ENCODE measurements at regions not wholly inside any gene's neighbourhood (a gene's known extent, or its start where the extent isn't known, plus 50 kb on each side); places are given as distances from the start of the nearest gene placed in this dataset.

DNA sequence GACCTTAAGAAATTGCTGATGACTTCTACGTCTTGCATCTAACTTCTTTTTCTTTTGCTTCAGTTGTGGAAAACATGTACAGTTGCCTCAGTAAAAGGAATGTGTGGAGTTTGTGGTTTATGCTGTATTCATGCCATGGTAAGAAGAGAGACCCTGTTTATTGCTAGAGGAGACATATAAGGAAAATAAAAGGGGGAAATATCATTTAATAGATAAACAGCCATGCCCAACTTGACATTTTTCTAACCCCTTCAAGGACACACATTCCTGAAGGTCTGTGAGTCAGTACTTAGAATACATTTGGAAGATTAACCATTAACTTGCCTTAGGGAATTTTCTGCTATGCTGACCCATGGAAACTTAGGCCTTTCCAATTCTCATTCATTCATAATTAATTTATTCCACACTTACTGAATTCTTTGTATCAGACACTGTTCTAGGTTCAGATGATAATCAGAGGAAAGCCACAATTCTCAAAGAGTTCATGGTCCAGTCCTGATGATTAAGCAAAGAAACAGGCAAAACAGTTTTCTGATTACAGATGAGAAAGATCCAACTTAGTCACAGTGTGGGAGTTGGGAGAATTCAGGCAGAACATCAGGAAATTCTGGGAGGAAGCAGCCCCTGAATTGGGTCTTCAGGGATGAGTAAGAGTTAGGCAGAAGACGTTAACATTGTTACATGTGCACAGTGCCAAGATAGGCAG, 329.8 kb upstream of the RASGRP1 start:
- no peak for FAIRE-seq

DNA sequence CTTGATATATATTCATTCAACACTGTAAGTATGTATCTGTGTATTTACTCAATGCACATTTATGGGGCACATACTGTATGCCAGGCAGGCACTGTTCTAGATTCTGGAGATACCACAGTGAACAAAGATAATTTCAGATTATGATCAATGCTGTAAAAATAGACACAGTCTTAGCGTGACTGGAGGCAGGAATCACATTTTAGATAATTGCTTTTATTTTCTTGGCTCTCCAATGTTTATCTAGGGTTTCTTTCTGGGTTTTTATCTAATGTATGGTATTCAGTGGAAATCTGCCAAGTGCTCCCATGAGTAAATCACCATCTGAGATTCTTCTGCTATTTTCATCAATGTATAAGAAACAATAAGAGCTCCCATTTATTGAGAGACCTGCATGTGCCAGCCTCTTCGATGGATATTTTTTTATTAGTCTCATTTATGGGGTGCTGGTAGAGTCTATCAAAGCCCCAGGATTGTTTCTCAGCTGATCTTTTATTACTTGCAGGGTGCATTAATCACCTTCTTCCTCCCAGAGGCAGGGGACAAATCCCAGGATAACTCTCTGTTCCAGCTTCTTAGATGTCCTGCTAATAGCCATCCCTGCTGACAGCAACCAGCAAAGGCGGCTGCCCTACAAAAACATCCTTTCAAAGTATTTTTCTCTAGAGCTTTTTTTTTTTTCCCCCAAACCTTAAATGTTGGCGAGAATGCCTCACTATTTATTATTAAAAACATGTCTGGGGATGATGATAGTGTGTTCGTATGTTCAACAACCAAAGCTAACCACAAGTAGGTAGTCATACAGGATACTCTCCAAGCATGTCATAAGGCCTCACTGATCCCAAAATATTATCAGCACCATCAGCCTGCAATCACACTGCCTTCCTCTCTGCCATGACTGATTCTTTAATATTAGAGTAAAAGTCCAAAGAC, 331.0 kb upstream of the RASGRP1 start:
- FAIRE-seq: no peak

DNA sequence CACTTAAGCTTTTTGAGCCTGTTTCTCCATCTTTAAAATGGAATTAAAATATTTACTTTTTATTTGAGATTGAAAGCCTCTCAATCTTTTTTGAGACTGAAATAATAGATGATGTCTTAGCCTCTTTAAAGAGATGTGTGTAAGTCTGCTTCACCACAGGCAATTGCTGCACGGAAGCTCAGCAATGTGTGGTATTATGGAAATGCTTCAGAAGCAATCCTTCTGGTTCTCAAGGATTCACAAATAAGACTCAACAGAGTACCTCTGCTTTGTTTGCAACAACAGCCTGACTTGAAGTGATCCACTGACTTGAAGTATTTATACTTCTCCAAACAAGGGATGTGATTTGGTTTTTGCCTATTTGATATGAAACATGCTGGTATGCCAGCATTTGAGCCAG, 332.0 kb upstream of the RASGRP1 start:
- FAIRE-seq: no peak

DNA sequence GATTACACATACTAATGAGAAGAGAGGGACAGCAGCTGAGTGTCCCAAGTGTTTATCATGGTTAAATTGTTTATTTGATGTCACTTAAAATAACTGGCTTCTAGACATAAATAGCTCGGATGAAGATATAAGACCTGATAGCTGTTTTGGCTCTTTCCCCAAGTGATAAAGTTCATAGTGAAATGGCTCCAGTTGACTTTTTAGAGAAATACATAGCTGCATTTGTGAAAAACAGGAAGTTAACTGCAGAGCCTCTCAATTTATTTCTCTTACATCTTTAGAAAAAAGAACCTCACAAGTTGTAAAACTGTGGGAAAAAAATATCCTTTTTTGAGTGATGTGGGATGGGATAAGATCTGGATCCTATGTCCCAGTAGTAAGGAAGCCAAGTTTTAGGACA, 332.9 kb upstream of the RASGRP1 start:
- FAIRE-seq: no peak

DNA sequence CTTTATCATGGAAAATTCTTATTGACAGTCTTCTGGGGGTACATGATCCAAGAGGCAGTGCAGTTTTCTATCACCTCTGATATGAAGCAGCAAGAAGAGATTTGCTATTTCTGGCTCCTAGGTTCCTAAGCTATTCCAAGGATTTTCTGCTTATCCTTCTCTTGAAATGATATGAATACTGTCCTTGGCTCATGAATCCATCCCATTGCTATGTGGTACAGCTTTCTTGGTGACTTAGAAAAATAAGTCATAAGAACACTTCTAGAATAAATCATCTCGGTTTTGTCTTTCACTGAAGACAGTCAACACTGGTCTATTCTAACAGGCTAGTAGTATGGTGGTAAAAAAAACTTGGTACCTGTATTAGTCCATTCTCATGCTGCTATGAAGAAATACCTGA, 333.6 kb upstream of the RASGRP1 start:
- no peak for FAIRE-seq

DNA sequence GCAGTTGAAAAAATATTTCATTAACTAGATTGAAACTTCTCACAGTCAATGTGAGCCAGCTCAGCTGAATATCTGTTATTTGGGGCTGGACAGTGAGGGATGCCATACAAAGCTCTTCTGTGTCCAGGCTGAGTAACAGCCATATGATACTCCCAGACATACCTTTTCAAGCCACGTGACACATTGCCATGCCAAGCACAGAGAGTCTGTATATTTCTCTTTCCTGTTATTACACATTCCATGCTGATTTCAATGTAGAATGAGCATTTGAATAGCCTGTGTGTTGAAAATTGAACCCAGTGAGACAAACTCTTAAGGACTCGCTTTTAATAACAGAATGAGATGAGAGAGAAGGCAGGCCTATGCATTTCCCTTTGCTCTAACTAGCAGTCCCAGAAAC, 334.7 kb upstream of the RASGRP1 start:
- no peak for FAIRE-seq

DNA sequence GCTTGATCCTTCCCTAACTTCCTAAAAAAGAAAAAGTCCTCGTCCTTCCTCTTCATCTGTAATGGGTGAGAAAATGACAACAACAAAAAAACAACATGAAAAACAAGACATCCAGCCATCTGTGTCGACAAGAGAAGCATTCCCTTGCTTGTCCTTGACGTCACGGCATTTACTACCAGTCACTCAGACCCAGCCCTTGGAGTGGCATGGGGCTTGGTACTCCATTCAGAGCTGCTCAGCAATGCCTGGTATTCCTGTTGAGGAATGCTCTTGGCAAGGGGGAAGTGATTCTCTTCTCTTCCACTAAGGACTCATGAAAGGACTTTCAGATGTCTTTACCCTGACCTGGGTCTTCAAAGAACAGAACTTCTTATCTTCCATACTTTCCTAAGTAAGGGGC, 339.7 kb upstream of the RASGRP1 start:
- no peak for FAIRE-seq

DNA sequence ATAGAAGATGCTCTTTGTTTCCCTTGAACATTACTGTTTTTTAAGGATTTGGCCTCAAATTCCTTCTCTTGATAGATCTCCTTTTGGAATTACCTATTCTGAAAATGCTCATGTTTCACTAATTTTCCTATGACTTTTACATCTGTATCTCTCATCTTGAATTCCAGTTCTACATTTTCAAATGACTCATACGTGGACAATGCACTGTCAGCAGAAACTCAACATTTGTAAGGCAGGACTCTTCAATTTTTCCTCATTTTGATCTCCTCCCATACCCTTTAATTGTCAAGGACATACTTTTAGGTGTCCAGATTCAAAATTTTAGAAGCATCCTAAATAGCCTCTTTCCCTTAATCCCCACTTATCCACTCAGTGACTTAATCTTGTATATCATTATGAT, 341.0 kb upstream of the RASGRP1 start:
- FAIRE-seq: no peak

DNA sequence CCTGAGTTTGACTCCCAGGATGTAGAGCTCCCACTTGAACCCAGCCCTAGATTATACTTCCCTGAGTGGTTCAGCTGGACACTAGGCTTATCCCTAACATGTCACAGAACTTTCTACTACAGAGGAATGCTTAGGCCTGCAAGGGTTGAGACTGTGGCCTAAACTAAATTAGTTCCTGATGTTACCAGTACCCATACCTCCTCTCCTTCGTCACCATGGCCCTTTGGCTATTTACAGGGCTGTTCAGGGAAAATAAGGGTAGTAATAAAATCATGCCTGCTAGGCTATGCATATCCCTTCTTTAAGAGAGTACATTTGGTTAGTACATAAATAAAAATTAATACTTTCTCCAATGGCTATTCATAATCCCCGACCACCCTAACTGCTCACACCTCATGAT, 356.4 kb upstream of the RASGRP1 start:
- no peak for FAIRE-seq

DNA sequence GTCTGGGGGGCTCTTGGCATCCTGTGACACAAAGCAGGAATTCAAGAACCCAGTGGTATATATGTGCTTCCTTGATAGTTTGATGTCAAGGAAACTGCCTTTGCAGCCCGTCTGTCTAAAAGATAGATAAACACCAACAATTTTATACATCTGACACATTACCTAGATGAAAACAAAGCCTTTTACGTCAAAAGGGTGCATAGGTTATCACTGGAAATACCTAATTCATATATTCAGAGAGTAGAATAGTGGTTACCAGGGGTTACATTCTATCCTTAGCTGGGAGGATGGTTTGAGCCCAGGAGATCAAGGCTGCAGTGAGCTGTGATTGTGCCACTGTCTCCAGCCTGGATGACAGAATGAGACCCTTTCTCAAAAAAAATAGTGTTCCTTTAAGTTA, 356.9 kb upstream of the RASGRP1 start:
- FAIRE-seq: no peak

DNA sequence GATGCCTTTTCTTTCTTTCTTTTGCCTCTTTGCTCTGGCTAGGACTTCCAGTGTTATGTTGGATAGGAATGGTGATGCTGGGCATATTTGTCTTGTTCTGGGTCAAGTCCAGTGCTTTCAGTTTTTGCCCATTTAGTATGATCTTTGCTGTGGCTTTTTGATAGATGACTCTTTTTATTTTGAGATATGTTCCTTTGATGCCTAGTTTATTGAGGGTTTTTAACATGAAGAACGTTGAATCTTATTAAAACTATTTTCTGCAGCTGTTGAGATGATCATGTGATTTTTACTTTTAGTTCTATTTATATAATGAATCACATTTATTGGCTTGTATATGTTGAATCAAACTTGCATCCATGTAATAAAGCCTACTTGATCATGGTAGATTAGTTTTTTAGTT, 363.8 kb upstream of the RASGRP1 start:
- no peak for FAIRE-seq

DNA sequence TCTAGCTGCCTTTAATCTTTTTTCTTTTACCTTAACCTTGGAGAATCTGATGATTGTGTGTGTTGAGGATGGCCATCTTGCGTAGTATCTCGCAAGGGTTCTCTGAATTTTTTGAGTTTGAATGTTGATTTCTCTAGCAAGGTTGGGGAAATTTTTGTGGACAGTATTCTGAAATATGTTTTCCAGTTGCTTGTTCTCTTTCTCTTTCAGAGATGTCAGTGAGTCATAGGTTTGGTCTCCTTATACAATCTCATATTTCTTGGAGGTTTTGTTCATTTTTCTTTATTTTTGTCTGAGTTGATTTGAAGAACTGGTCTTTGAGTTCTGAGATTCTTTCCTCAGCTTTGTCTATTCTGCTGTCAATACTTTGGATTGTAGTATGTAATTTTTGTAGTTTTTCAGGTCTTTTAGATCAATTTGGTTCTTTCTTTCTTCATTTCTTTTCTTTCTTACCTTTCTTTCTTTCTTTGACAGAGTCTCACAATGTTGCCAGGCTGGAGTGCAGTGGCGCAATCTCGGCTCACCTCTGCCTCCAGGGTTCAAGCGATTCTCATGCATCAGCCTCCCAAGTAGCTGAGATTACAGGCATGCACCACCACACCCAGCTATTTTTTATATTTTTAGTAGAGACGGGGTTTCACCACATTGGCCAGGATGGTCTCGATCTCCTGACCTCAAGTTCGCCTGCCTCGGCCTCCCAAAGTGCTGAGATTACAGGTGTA, 366.4 kb upstream of the RASGRP1 start:
- no peak for FAIRE-seq

DNA sequence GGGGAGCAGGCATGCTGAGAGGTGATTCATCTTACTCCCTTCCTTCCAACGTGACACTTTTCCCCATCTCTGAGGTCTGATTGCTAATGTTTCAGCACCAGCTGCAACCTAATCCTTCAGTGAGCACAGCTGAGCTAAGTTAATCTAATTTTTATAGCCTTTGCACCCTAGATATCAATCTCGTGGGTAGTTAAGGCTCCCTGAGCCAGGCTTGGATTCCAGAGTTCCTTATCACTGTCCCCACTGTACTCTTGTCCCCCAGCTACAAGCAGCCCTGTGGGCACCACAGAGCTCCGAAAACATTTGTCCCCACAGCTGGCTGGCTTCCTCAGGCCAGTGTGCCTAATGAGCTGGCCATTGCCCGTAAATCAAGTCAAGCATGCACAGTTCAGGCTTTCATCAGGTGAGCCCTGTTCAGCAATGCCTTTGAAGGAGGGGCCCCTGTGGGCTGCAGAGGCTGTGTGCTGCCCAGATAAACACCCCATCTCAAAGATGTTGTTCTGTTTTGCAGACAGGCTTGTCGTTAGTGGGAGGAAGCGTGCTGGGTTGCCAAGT, 376.9 kb upstream of the RASGRP1 start:
- FAIRE-seq: no peak

DNA sequence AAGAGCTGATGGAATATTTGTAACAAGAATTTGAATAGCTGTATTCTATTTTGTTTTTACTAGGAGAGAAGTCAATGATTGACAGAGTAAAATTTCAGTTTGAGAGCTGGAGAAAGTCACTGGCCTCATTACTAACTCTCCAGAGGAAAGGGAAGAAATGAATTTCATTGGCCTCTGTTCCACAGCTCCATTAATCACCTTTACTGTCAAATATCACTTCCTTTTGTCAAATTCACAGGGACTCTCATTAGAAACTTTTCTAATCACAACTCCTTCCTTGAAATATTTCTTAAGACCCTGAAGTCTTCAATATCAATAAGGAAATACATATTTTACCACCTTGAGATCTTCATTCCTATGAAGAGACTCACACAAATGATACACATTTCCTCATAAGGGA, 379.9 kb upstream of the RASGRP1 start:
- FAIRE-seq: no peak

DNA sequence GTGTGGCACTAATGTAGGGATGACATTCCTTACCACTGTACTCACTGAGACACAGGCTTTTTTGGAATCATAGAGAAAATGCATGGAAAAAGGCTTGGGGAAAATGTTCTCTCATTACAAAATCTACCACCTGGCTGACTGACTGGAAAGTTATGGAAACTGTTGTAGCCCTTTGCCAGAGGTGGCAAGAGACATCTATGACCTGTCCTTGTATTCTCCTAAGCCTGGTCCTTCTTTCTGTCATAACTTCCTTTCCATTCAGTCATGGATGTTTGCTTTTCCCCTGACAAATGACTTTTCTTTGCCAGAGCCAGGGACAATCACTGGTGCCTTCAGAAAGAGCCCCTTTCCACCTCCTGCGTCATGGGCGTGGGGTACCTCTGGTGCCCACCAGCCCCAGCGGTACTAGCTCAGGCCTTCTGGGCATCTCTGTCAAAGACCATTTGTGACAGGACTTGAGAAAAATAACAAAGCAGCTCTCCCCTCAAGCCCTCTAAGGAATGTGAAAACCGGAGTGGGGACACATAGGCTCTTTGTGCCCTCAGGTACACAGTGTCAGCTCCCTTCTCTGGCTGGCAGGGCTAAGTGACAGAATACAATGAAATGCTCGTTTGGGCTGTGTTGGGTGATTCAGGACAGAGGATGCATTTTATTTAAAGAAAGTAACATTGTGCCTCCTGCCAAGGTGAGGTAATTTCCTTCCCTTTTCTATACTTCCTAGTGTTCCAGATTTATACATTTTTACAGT, 381.1 kb upstream of the RASGRP1 start:
- FAIRE-seq: no peak

DNA sequence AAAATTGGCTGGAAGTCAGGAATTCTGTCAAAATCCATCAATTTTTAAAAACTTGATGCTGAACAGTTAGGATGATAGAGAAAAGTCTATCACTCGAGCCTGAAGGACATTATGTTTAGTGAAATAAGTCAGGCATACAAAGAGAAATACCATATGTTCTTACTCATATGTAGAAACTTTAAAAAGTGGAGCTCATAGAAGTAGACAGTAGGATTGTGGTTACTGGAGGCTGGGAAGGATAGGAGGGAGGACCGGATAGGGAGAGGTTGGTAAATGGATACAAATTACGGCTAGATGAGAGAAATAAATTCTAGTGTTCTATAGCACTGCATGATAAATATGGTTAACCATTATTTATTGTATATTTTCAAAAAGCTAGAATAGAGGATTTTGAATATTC, 389.5 kb upstream of the RASGRP1 start:
- no peak for FAIRE-seq

DNA sequence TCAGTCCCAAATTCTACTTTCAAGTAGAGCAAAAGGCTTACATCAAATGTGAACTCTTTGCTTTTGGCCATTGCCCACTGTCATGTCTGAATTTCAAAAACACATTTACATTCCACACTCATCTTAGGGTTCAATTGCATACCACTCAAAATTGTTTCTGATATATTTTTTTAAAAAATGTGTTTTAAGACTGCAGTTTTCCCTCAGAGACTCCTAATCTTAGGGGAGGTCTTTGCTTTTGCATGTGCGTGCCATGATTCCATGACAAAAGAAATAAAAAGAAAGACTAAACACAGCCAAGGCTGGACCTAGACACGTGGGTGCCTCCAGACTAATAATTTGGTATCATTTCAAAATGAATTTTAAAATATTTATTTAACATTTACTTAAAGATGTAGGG, 396.8 kb upstream of the RASGRP1 start:
- no peak for FAIRE-seq

DNA sequence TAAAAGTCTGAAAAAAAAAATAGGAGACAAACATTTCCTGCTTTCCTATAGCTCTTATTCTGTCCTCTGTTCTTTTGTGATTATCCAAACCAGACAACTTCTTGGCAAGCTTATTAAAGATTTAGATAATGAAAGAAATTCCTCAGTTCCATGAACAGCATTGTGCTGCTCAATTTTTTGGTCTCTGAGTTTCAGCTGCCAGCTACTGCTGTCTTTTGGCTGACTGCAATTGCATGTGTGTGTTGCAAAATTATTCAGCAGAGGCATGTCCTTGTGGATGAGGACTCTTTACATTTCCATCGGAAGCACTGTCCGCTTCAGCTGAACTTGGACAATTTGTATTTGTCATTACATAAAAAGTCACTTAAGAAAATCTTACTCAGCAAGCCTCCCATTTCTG, 397.3 kb upstream of the RASGRP1 start:
- FAIRE-seq: no peak

DNA sequence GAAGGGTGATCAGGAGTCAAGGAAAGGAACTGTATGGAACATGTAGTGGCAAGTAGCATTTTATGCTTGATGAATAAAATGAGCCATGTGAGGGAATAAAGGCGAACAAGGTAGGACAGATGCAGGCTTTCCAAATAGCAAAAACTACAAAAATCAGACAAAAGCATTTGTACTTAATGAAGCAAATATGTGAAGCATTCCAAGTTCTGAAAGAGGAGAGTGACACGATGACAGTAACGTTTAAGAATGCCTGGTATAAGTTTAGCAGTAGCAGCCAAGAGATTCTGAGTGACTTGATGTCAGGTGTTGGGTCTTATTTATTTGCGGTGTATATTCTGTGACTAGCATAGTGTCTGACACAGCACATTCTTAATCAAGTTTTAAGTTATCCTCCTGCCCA, 408.2 kb upstream of the RASGRP1 start:
- no peak for FAIRE-seq

DNA sequence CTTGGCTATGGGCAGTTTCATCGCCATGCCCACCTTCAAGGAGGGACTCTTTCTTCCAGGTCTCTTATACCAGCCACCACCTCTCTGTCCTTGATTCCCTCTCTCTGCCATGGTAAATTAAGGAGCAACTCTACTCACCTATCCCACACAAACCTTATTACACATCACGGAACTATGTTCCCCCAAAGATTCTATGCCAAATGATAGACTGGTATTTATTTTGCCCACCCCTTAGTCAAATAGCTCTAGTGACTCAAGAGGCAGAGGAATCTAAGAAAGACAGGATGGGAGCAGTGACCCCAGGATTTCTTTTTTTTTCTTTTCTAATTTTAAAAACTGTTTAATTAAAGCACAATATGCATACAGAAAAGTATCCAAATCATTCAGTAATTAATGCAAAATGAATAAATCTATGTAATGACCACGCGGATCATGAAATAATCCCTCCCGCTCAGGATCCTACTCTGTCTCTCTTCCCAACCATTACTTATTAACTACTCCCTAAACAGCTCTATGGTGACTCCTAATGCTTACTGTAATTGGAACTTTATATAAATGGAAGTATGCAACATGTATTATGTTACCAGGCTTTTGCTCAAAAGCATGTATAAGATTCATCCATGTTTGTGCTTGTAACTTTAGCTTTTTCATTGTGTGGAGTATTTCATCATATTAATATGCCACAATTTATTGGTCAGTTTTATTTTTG, 410.8 kb upstream of the RASGRP1 start:
- FAIRE-seq: no peak

DNA sequence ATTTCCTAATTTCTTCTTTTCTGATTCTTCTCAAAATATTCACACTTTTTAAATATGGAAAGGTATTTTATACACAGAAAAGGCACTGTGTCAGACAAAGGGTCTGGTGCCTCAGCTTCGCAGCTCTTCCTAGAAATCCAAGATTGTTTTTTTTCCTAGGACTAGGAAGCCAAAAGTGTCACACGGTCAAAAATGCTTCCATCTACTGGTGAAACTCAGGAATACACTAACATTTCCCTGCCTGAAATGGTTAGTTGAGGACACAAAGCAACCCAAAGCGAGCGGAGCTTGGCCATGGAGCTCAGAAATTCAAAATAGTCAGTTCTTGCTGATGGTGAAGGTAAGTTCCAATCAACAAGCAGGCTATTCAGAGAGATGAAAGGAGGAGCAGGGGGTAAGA, 426.5 kb upstream of the RASGRP1 start:
- no peak for FAIRE-seq

DNA sequence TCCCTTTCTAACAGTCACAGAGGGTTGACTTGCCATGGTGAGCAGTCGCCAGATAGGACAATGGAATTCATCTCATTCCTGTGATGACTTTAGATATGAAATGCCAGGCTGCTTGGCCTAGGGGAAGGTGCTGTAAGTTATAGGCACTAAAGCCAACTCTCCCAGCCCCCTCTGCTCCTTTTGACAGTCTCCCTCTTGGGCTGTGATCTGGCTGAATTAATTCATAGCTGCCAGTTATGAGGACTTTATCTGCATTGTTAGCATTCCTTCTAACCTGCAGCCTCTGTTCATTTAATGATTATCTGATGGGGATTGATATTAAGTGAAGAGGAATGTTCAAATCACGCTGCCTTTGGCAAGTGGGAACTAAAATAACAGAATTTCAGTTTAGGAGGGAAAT, 427.1 kb upstream of the RASGRP1 start:
- no peak for FAIRE-seq
